H1 (cell line): ENCODE measurements at regions not wholly inside any gene's neighbourhood (a gene's known extent, or its start where the extent isn't known, plus 50 kb on each side); places are given as distances from the start of the nearest gene placed in this dataset.

Experiments
- EGR1 ChIP-seq: IDR thresholded peaks from 2 replicates; pipeline ENCODE4 v1.6.1; 2011; ENCODE audit warnings: low read depth, low read length, borderline replicate concordance
- EP300 ChIP-seq, 2 experiments: IDR thresholded peaks; 1 replicate in 1 of 2; 2 replicates in 1 of 2; pipeline ENCODE4 v1.6.1; 2011 to 2012; ENCODE audit warnings: low read depth in 2 of 2, low read length in 2 of 2, mild to moderate bottlenecking in 2 of 2, borderline replicate concordance in 1 of 2, inconsistent platforms in 1 of 2, moderate library complexity in 1 of 2
- TEAD4 ChIP-seq: IDR thresholded peaks from 2 replicates; pipeline ENCODE4 v1.6.1; 2012; ENCODE audit warnings: low read depth, low read length, inconsistent platforms, mixed read lengths
- TF ChIP-seq, protein P1 (sequence below), 3 experiments: IDR thresholded peaks; 1 replicate in 2 of 3; 2 replicates in 1 of 3; pipeline versions ENCODE4 v1.5.1 to v1.6.1; 2011; ENCODE audit warnings: low read length in 3 of 3, mild to moderate bottlenecking in 3 of 3, inconsistent platforms in 2 of 3, low read depth in 1 of 3, moderate library complexity in 1 of 3; ENCODE audit not compliant: insufficient read depth in 1 of 3; ENCODE audit errors: control extremely low read depth in 1 of 3

DNA sequence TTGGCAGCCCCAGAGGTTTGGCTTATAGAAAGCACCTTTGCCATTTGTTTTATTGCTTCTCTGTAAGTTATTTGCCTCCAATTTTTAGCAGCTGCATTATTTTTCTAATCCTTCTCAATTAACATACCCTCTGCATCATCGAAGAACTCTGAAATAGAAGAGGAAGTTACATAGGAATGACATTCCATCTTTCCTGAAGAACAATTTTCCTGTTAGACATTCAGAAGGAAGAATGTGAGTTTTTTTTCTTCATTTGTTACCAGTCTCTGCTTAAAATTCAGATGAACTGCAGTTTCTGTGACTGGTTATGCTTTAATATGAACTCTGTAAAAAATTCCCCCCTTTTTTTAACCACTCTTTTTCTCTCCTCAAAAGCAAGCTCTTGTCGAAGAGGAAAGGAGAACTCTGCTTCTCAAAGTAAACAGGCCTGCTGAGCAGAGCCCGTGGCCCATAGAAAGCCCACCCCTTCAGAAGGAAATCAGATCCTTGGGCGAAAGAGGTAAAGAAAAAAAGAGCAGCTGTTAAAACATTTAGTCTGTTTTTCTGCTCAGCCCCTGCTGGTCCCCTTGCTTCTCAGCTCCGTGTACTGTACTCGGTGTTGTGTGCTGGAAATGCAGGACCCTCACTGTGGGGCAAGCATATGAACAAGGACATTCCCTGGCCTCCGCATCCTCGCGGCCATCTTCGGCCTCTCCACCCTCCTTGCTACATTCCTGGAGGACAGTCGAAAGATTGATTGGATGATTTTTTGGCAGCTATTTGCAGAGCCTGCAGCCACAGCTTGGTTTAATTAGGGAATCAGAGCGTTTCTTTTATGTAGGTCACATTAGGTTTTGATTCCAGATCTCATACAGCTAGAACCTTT, 164.4 kb upstream of the LRIG3 start (continued):
- TF ChIP-seq EP300 (IDR thresholded peaks at IDR 0.05; ENCODE audit: borderline replicate concordance in 1 of 2, low read depth in 2 of 2, low read length in 2 of 2) (no peak), EGR1 (no peak), TEAD4 (peak; percentile 72; the same call in 1 of the 2 replicates)
- TF ChIP-seq, protein P1, sequence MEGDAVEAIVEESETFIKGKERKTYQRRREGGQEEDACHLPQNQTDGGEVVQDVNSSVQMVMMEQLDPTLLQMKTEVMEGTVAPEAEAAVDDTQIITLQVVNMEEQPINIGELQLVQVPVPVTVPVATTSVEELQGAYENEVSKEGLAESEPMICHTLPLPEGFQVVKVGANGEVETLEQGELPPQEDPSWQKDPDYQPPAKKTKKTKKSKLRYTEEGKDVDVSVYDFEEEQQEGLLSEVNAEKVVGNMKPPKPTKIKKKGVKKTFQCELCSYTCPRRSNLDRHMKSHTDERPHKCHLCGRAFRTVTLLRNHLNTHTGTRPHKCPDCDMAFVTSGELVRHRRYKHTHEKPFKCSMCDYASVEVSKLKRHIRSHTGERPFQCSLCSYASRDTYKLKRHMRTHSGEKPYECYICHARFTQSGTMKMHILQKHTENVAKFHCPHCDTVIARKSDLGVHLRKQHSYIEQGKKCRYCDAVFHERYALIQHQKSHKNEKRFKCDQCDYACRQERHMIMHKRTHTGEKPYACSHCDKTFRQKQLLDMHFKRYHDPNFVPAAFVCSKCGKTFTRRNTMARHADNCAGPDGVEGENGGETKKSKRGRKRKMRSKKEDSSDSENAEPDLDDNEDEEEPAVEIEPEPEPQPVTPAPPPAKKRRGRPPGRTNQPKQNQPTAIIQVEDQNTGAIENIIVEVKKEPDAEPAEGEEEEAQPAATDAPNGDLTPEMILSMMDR (IDR thresholded peaks at IDR 0.05; ENCODE audit: control extremely low read depth in 1 of 3, insufficient read depth in 1 of 3, low read depth in 1 of 3, low read length in 3 of 3), result no peak
